ENCODE measurements at regions not wholly inside any gene's neighbourhood (a gene's known extent, or its start where the extent isn't known, plus 50 kb on each side); places are given as distances from the start of the nearest gene placed in this dataset.
A peak's percentile ranks its signal among the peaks of the same experiment; 100 is the strongest.

DNA sequence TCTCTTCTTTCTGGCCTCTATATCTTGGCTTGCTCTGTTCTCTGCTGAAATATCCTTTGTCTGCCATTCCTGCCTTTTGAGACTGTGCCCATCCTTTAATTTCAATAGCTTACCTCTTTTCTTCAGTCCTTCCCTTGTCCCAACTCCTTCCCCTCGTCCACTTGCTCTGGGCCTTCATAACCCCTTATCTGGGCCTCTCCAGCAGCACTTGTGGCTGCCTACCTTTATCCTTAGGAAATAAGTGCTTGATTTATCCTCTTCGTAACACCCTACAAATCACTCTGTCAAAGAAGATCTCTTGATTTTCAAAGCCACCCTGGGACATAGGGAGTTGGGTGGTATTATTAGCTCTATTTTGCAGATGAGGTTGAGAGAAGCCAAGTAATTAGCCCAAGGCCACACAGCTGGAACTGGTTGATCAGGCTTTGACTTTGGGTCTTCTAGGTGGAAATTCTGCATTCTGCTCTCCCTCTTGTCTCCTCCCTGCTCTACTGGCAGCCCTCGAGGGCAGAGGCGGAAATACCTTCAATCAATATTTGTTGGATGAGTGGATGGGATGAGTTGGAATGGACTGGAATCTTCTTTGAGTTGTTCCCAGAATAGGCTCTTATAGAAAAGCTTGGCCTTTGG, 84.0 kb upstream of the TLE3 start:
- no peak for DNase-seq (ENCODE audit: low read depth)

GRCh38 chr15:70180186-70180875, 82.6 kb upstream of the TLE3 start:
- DNase-seq (ENCODE audit: low read depth): no peak

- no peak for DNase-seq (ENCODE audit: low read depth)
Observed at GRCh38 chr15:70179309-70179892, 81.7 kb upstream of the TLE3 start.

DNA sequence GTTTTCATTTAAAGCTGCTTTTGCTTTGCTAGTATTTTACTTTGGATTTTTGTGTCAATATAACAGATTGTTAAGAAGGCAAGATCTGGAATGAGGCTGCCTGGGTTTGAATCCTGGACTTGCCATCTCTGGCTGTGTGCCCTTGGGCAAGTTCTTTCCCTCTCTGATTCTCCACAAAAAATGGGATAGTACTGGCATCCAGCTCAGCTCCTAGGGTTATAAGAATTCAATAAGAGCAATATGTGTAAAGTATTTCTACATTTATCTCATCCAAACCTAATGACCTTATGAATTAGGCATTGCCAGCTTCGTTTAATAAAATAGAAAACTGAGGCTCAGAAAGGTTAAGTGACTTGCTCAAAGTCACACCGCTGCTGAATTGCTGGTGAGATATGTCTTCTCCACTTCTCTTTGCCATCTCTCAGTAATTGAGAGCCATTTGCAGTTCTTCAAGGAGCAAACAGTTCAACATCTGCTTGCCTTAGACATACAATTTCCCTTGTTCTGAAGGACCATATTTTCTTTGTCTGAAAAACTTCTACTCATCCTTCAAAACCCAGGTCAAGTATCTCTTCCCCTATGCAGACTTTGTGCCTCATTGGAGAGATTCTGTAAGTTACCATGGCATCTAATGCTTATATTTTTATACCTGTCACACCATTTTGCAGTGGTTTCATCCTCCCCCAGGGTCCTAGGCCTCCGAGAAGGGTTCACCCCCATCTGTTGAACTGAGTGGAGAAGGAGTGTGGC, 80.8 kb upstream of the TLE3 start:
- no peak for DNase-seq (ENCODE audit: low read depth)

- DNase-seq (ENCODE audit: low read depth): no peak
Observed at GRCh38 chr15:70172566-70173225, 75.0 kb upstream of the TLE3 start.

DNA sequence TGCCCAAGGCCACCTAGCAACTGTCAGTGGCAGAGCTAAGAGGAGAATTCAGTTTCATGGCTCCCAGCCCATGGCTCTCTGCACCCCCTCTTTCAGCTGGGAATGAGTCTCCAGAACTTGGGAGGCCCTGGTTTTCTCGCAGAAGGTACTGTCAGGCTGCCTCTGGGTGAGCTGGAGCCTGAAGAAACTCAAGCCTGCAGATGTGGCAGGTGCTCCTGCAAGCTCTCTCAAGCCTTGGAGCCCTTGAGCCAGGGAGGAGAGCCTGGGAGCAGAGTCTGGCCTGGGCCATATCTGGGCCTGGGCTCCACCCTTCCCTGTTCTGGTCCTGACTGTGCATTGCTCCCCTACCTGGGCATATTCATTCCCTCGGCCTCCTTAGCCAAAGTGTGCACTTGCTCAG, 74.4 kb upstream of the TLE3 start:
- no peak for DNase-seq (ENCODE audit: low read depth)

GRCh38 chr15:70171256-70171886, 73.7 kb upstream of the TLE3 start:
- no peak for DNase-seq (ENCODE audit: low read depth)

DNA sequence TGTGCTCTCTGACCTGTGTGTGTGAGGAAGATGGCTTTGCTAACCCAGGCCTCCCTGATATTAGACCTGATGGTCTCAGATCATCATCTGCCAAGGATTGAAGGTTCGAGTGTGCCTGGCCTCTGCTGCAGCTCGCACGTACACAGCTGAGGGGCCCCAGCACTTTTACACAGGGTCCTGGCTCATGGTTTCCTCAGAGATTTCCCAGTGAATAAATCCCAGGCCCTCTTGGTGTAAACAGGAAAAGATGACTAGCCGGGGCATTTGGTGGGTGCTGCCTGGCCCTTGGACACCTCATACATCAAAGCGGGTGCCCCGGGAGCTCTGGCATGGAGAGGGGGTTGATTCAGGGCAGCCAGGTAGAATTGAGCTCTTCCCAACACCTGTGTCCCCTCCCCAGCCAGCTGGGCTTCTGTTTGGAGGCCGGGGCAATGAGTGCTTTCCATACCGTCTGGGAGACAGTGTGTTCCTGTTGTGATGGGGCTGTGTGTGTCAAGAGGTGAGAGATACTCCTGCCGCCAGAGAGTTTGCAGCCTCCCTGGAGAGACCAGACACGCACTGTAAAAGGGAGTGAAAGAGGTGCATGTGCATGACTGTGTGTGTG, 72.5 kb upstream of the TLE3 start:
- DNase-seq (ENCODE audit: low read depth): no peak

DNA sequence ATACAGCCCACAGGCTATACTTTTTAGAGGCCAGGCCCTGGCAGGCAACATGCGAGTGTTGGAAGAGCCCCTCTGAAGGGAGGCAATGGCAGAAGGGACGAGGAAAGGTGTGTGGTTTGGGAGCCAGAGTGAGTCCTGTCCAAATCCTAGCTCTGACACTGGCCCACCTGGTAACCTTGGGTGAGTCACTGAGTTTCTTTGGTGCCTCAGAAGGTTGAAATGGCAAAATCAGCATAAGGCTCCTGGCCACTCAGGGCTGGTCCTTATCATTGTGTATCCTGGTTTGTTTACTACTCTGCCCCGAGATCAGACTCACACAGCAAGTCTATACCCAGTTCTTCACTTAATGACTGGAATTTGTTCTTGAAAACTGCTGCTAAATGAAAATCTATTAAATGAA, 71.4 kb upstream of the TLE3 start:
- no peak for DNase-seq (ENCODE audit: low read depth)

DNA sequence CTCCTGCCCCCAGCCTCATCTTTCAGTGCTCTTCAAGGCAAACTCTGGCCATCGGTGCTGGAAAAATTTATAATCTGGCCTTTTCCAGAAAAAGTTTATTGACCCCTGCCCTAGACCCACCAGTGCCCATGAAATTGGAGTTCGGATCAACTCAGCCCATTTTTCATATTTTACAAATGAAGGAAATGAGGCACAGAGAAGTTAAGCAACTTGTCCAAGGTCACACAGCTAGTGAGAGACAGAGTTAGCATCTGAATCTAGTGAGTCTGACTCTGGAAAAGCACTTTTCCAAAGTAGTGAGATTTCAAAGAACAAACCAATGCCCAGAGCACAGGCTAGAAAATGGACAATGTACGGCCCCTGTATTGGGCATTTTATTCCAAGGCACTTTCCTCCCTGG, 69.4 kb upstream of the TLE3 start:
- no peak for DNase-seq (ENCODE audit: low read depth)

GRCh38 chr15:70166506-70167087, 68.9 kb upstream of the TLE3 start:
- no peak for DNase-seq (ENCODE audit: low read depth)

DNA sequence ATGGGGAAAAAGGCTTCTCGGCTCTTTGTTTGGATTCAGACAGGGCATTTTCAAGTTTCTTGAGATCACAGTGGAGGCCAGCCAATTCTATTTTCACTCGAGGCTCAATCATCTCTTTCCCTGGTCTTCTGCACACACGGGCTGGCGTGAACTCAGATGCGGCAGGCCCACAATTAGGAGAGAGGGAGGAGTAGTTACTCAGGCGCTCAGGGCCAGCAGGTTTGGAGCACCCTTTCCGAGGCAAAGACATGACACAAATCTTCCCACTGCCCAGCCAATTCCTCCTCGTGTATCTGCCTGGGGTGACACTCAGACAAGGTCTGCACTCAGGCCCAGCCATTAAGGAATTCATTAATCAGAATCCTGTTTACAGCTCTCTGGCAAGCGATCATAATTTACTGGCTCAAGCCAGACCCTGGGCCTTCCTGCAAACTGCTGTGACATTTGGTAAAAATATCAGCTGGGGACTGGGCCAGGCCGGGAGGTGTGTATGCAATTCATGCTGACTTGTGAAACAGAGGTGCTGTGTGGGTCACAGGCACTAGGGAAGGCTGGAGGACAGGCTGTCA, 68.1 kb upstream of the TLE3 start:
- DNase-seq (ENCODE audit: low read depth): no peak

GRCh38 chr15:70164910-70165715, 67.4 kb upstream of the TLE3 start:
- no peak for DNase-seq (ENCODE audit: low read depth)

DNA sequence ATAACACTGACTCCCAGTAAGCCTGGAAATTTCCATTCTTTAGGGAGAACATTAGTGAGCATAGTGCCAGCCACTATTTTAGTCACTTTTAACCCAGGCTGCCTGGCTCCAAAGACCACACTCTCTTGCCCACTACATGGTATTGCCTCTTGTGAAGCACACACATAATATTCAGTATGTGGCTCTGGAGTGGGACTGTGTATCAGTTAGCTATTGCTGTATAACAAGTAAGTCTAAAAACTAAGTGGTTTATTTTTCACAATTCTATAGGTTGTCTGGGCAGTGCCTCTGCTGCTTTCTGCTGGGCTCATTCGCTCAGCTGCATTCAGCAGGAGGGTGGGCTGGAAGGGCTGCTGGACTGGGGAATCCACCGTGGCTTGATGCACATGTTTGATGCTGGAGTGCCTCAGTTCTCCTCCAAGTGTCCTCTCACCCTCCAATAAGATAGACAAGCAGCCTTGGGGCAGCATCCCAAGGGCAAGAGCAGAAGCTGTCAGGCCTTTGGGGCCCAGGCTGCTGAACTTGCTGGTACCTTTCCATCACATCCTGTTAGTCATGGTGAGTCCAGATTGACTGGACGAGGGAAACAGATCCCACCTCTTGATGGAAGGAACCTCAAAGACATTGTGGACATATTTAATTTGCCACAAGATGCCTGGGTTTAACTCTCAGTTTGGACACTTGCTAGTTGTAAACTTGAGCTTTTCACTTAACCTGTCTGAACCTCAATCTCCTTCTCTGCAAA, 66.6 kb upstream of the TLE3 start:
- DNase-seq (ENCODE audit: low read depth): no peak

- DNase-seq (ENCODE audit: low read depth): no peak
Observed at GRCh38 chr15:70160803-70161565, 63.3 kb upstream of the TLE3 start.

- peak; percentile 29 for DNase-seq (ENCODE audit: low read depth)
Observed at GRCh38 chr15:70160267-70160666, 62.5 kb upstream of the TLE3 start.

GRCh38 chr15:70159713-70160009, 61.9 kb upstream of the TLE3 start:
- DNase-seq (ENCODE audit: low read depth): no peak

DNA sequence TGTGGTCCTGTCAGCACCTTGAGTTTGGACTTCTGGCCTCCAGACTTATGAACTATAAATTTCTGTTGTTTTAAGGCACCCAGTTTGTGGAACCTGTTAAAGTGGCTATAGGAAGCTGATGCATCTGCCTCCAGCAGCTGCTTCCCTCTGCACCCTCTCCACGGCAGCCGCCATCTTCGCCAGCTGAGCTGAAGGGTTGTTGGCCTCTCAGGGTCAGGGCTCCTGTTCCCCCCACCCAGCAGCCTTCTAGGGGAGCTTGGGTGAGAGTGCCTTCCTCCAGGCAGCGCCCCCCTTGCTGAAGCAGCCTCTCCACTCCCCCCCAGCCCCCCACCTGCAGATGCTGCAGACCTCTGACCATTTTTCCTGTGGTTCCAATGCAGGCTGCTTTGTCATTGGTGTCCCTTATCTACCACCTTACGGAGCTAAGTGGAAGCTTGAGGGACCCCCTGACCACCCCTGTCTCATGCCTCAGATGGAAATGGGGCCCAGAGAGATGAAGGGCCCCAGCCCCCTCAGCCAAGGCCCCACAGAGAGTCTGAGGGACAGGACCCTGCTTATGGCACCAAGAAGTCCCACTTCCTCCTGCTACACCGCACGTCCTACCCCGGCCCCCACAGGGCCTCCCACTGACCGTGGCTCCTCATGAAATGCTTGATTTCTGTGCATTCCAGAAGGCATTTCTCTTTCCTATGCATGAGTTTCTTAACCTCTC, 61.4 kb upstream of the TLE3 start:
- DNase-seq (ENCODE audit: low read depth): no peak
